Smooth muscle cell (in vitro differentiated cells): ENCODE measurements at regions not wholly inside any gene's neighbourhood (a gene's known extent, or its start where the extent isn't known, plus 50 kb on each side); places are given as distances from the start of the nearest gene placed in this dataset.

ENCODE experiments used
- DNase-seq: peaks from one replicate; lab custom pipeline; 2025; ENCODE audit not compliant: unreplicated experiment; lab: John Stamatoyannopoulos, UW
- H2AFZ ChIP-seq: fragments of 200-600 bp; sonication (generic); 2 replicates; pipeline ENCODE4 v1.6.0; 2016; ENCODE audit warnings: antibody characterized with exemption, low read depth, mild to moderate bottlenecking
- H3F3A ChIP-seq: fragments of 200-600 bp; sonication (generic); 2 replicates; pipeline ENCODE4 v1.6.0; 2017; ENCODE audit warnings: antibody characterized with exemption, low read depth
- H3K27ac ChIP-seq: fragments of 200-600 bp; sonication (generic); 2 replicates; pipeline ENCODE4 v1.5.1; 2016; ENCODE audit warnings: low read depth, mild to moderate bottlenecking
- H3K27me3 ChIP-seq: fragments of 200-600 bp; sonication (generic); 2 replicates; pipeline ENCODE4 v1.6.1; 2016; ENCODE audit warnings: low read depth, mild to moderate bottlenecking
- H3K36me3 ChIP-seq: fragments of 200-600 bp; sonication (generic); 2 replicates; pipeline ENCODE4 v1.5.1; 2016; ENCODE audit warnings: low read depth
- H3K4me1 ChIP-seq: fragments of 200-600 bp; sonication (generic); 2 replicates; pipeline ENCODE4 v1.5.1; 2016; ENCODE audit warnings: low read depth
- H3K4me2 ChIP-seq: fragments of 200-600 bp; sonication (generic); 2 replicates; pipeline ENCODE4 v1.6.0; 2016; ENCODE audit warnings: mild to moderate bottlenecking
- H3K4me3 ChIP-seq: fragments of 200-600 bp; sonication (generic); 2 replicates; pipeline ENCODE4 v1.5.1; 2016; ENCODE audit warnings: mild to moderate bottlenecking
- H3K79me2 ChIP-seq: fragments of 200-600 bp; sonication (generic); 2 replicates; pipeline ENCODE4 v1.6.0; 2016; ENCODE audit warnings: low read depth, mild to moderate bottlenecking
- H3K9ac ChIP-seq: fragments of 200-600 bp; sonication (generic); 2 replicates; pipeline ENCODE4 v1.6.0; 2016; ENCODE audit warnings: low read depth
- H3K9me3 ChIP-seq: fragments of 200-600 bp; sonication (generic); replicated peaks from 2 replicates; pipeline ENCODE4 v1.5.1; 2016; ENCODE audit warnings: low read depth
- H4K20me1 ChIP-seq: fragments of 200-600 bp; sonication (generic); 2 replicates; pipeline ENCODE4 v1.6.0; 2016; ENCODE audit warnings: low read depth
- WGBS: methylation state at CpG from one replicate; pipeline ENCODE4 v1.1.7; 2016; ENCODE audit warnings: low lambda C conversion rate; 5-methylcytosine and 5-hydroxymethylcytosine counted together
- TF ChIP-seq, protein P1 (sequence below): fragments of 200-600 bp; sonication (generic); IDR thresholded peaks from 2 replicates; pipeline ENCODE4 v1.5.1; 2017; ENCODE audit warnings: borderline replicate concordance, mild to moderate bottlenecking, antibody characterized with exemption; ENCODE audit not compliant: insufficient read depth, poor library complexity, severe bottlenecking

DNA sequence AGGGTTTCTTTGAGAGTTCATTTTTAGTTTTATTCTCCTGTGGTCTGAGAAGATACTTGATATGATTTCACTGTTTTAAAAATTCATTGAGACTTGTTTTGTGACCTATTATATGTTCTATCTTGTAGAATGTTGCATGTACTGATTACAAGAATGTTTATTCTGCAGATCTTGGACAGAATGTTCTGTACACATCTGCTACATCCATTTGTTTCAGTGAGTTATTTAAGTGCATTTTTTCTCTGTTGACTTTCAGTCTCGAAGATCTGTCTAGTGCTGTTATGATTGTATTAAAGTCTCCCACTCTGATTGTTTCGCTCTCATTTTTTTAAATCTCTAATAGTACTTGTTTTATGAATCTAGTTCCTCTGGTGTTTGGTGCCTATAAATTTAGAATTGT lies 1319.8 kb downstream of the TMEM121 start:
- Histone ChIP-seq H3K36me3 (no peaks in the 10 kb centered on the region), H3K27ac (no peak overlapping the region), H3K9ac (no peak overlapping the region), H3K79me2 (no peaks in the 10 kb centered on the region), H3K27me3 (no peaks in the 10 kb centered on the region), H4K20me1 (no peaks in the 10 kb centered on the region), H3K4me1 (no peaks in the 10 kb centered on the region), H3K4me2 (no peak overlapping the region), H2AFZ (no peak overlapping the region), H3F3A (no peaks in the 10 kb centered on the region), H3K4me3 (no peak overlapping the region), H3K9me3 (no peaks in the 10 kb centered on the region)
- 59% methylated on average over 2 of the region's 2 CpGs for WGBS
- no peak for DNase-seq
- TF ChIP-seq, protein P1, sequence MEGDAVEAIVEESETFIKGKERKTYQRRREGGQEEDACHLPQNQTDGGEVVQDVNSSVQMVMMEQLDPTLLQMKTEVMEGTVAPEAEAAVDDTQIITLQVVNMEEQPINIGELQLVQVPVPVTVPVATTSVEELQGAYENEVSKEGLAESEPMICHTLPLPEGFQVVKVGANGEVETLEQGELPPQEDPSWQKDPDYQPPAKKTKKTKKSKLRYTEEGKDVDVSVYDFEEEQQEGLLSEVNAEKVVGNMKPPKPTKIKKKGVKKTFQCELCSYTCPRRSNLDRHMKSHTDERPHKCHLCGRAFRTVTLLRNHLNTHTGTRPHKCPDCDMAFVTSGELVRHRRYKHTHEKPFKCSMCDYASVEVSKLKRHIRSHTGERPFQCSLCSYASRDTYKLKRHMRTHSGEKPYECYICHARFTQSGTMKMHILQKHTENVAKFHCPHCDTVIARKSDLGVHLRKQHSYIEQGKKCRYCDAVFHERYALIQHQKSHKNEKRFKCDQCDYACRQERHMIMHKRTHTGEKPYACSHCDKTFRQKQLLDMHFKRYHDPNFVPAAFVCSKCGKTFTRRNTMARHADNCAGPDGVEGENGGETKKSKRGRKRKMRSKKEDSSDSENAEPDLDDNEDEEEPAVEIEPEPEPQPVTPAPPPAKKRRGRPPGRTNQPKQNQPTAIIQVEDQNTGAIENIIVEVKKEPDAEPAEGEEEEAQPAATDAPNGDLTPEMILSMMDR = no peak

DNA sequence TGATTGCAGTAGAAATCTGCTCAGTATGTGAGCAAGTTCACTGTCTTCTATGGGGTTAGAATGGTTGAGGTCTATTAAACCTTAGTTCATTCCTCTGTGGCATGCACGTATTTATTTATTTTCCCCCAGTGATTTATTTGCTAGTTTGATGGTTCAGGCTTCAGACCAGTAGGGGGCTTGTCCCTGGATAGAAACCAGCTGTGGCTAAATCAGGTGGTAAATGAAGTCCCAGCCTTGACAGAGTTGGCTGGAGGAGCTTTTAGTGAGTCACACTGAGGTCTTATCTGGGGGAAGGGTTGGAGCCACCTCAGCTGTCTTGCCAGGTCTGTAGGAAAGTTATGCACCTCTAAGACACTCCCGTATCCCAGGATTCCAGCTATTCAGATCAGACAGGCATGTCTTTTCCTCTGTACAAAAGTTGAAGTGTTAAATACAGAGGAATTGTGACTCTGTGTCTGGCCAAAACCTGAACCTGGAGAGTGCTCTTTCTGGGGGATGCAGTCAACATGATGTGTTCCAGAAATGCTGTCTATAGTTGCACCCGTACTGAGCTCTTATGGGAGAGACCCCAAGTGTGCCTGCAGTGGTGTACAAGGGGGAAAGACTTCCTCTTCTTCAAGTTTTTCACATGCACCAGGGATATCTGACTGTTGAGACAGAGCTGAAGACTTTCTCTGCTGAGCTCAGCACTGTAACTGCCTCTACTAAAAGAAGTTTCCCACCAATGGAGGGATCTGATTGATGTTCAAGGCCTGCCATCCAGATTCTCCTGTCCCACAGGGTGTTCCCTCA lies 1322.1 kb downstream of the TMEM121 start:
- Histone ChIP-seq H3F3A (no peaks in the 10 kb centered on the region), H3K9ac (no peak overlapping the region), H3K9me3 (no peaks in the 10 kb centered on the region), H3K27ac (no peak overlapping the region), H4K20me1 (no peaks in the 10 kb centered on the region), H3K27me3 (no peaks in the 10 kb centered on the region), H3K79me2 (no peaks in the 10 kb centered on the region), H3K4me1 (no peaks in the 10 kb centered on the region), H3K4me2 (no peak overlapping the region), H3K4me3 (no peak overlapping the region), H3K36me3 (no peaks in the 10 kb centered on the region), H2AFZ (no peak overlapping the region)
- WGBS = 75% methylated on average over 3 of the region's 3 CpGs
- TF ChIP-seq, protein P1 = no peak
- DNase-seq = no peak

DNA sequence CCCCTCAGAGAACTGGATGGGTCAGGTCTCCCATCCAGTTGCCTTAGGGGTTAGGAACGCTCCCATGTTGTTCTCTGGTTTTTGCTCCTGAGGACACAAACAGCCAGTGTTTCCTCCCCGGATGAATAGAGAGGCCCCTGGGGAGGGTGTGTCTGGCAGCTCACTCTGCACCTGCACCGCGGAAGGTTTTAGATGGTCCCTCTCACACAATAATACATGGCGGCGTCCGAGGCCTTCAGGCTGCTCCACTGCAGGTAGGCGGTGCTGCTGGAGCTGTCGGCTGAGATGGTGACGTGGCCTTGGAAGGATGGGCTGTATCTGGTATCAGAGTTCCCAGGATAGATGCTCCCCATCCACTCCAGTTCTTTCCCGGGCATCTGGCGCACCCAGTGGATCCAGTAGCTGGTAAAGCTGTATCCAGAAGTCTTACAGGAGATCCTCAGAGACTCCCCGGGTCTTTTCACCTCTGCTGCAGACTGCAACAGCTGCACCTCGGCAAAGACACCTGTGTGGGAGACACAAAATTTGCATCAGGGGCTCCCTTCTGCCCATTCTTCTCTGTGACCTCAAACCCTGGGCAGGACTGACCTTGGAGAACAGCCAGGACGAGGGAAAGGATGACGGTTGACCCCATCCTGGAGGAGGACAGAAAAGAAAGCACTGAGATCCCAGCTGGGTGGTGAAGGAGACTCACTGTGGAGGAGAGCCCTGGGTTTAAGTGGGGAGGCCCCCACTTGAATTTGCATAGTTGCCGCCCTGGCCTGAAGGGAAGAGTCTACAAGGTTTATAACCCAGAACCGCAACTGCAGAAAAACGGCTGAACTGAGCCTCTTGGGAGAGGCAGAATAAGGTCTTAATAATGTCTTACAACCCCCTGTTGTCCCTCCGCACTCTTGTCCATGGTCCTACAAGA lies 1324.8 kb downstream of the TMEM121 start:
- TF ChIP-seq, protein P1 = no peak
- no peak for DNase-seq

More for the DNA sequence above, 1324.8 kb downstream of the TMEM121 start:
- no peak overlapping the region for H3K27ac ChIP-seq
- H3K36me3 ChIP-seq = no peaks in the 10 kb centered on the region
- H3K4me1 ChIP-seq = no peaks in the 10 kb centered on the region
- H4K20me1 ChIP-seq = no peaks in the 10 kb centered on the region
- H3K9ac ChIP-seq = no peak overlapping the region
- H2AFZ ChIP-seq = no peak overlapping the region
- no peaks in the 10 kb centered on the region for H3K27me3 ChIP-seq
- WGBS = 81% methylated on average over 20 of the region's 20 CpGs
- H3K4me3 ChIP-seq = no peak overlapping the region
- H3K4me2 ChIP-seq = no peak overlapping the region
- no peaks in the 10 kb centered on the region for H3K79me2 ChIP-seq
- no peaks in the 10 kb centered on the region for H3F3A ChIP-seq
- no peaks in the 10 kb centered on the region for H3K9me3 ChIP-seq
